GM12878 (cell line): ENCODE measurements at regions not wholly inside any gene's neighbourhood (a gene's known extent, or its start where the extent isn't known, plus 50 kb on each side); places are given as distances from the start of the nearest gene placed in this dataset.

ENCODE experiments used
- BCL3 ChIP-seq: IDR thresholded peaks from 2 replicates; pipeline ENCODE4 v1.6.1; 2011; ENCODE audit warnings: borderline replicate concordance, low read depth, mild to moderate bottlenecking, moderate library complexity, low read length; ENCODE audit not compliant: insufficient read depth, poor library complexity, severe bottlenecking
- CTCF ChIP-seq, 3 experiments: IDR thresholded peaks in 2 of 3; conservative IDR thresholded peaks in 1 of 3; 2 replicates each; pipeline ENCODE4 v1.5.1; 2011; ENCODE audit warnings: low read depth in 3 of 3, low read length in 3 of 3, mild to moderate bottlenecking in 3 of 3, control low read depth in 2 of 3, moderate library complexity in 2 of 3, inconsistent platforms in 1 of 3, mixed read lengths in 1 of 3; ENCODE audit not compliant: control insufficient read depth in 2 of 3, insufficient read depth in 1 of 3; ENCODE audit errors: extremely low read depth in 1 of 3
- EED ChIP-seq: sonication (generic); IDR thresholded peaks from 2 replicates; pipeline ENCODE4 v1.6.1; 2016; ENCODE audit warnings: antibody characterized with exemption, low read depth
- IRF5 ChIP-seq: fragments of 450-650 bp; IDR thresholded peaks from 2 replicates; pipeline ENCODE4 v1.6.1; 2017; ENCODE audit warnings: borderline replicate concordance
- LARP7 ChIP-seq: fragments of 450-650 bp; IDR thresholded peaks from 2 replicates; pipeline ENCODE4 v1.6.1; 2017; ENCODE audit warnings: mild to moderate bottlenecking
- MEF2A ChIP-seq: IDR thresholded peaks from 2 replicates; pipeline ENCODE4 v1.6.1; 2011; ENCODE audit warnings: low read depth, mild to moderate bottlenecking, low read length, moderate library complexity; ENCODE audit not compliant: insufficient read depth
- NFXL1 ChIP-seq: fragments of 450-650 bp; IDR thresholded peaks from 2 replicates; pipeline ENCODE4 v1.6.1; 2017; ENCODE audit warnings: antibody characterized with exemption, mild to moderate bottlenecking, borderline replicate concordance
- NRF1 ChIP-seq: conservative IDR thresholded peaks from 2 replicates; pipeline ENCODE4 v1.6.1; 2011; ENCODE audit warnings: mild to moderate bottlenecking, low read depth, low read length, improper control_type of control experiment
- PBX3 ChIP-seq: IDR thresholded peaks from 2 replicates; pipeline ENCODE4 v1.6.1; 2011; ENCODE audit warnings: mild to moderate bottlenecking, low read depth, low read length, moderate library complexity; ENCODE audit not compliant: insufficient replicate concordance
- PML ChIP-seq: IDR thresholded peaks from 2 replicates; pipeline ENCODE4 v1.6.1; 2012; ENCODE audit warnings: low read length, inconsistent platforms
- SMARCA5 ChIP-seq: fragments of 450-650 bp; IDR thresholded peaks from 2 replicates; pipeline ENCODE4 v1.6.1; 2017; ENCODE audit warnings: mild to moderate bottlenecking
- SRF ChIP-seq, 2 experiments: IDR thresholded peaks; 2 replicates each; pipeline ENCODE4 v1.6.1; 2011; ENCODE audit warnings: low read depth in 2 of 2, low read length in 2 of 2, mild to moderate bottlenecking in 1 of 2, moderate library complexity in 1 of 2
- TCF3 ChIP-seq: IDR thresholded peaks from 2 replicates; pipeline ENCODE4 v1.6.1; 2012; ENCODE audit warnings: low read depth, mild to moderate bottlenecking, low read length, borderline replicate concordance; ENCODE audit not compliant: insufficient read depth
- WRNIP1 ChIP-seq: IDR thresholded peaks from 2 replicates; pipeline ENCODE4 v1.6.1; 2011; ENCODE audit warnings: low read depth, low read length, improper control_type of control experiment, borderline replicate concordance
- ZBTB4 ChIP-seq: fragments of 450-650 bp; formaldehyde crosslinking; IDR thresholded peaks from 2 replicates; pipeline ENCODE4 v1.4.0; 2022; ENCODE audit warnings: mild to moderate bottlenecking, moderate library complexity
- ZNF384 ChIP-seq: IDR thresholded peaks from 2 replicates; pipeline ENCODE4 v1.6.1; 2012; ENCODE audit warnings: low read depth, mild to moderate bottlenecking, low read length, improper control_type of control experiment, borderline replicate concordance
- ZZZ3 ChIP-seq: IDR thresholded peaks from 2 replicates; pipeline ENCODE4 v1.6.1; 2011; ENCODE audit warnings: low read depth; ENCODE audit not compliant: control insufficient read depth, insufficient read length

GRCh38 chr16:10297341-10298006 is 88.4 kb upstream of the ATF7IP2 start (continued):
- TF ChIP-seq BCL3 (no peak), LARP7 (no peak), SRF (IDR thresholded peaks at IDR 0.05; ENCODE audit: low read depth in 2 of 2, low read length in 2 of 2) (no peak), SMARCA5 (no peak; the same call in 1 of the 2 replicates), PML (no peak; the same call in 1 of the 2 replicates), ZBTB4 (CRISPR knock-in tag) (no peak), ZZZ3 (no peak), PBX3 (peak; percentile 93), TCF3 (0 out of 2 replicates have a peak, but pooled peaks have one; percentile 63), NFXL1 (no peak), MEF2A (peak; percentile 93), NRF1 (no peak), CTCF (IDR thresholded peaks at IDR 0.05 in 2 of 3, conservative IDR thresholded peaks at IDR 0.05 in 1 of 3; ENCODE audit: control insufficient read depth in 2 of 3, extremely low read depth in 1 of 3, insufficient read depth in 1 of 3, low read depth in 3 of 3, low read length in 3 of 3) (no peak), IRF5 (no peak), ZNF384 (peak; percentile 51; the same call in 1 of the 2 replicates), WRNIP1 (no peak), EED (peak; percentile 83)
